ENCODE measurements at regions not wholly inside any gene's neighbourhood (a gene's known extent, or its start where the extent isn't known, plus 50 kb on each side); places are given as distances from the start of the nearest gene placed in this dataset.

DNA sequence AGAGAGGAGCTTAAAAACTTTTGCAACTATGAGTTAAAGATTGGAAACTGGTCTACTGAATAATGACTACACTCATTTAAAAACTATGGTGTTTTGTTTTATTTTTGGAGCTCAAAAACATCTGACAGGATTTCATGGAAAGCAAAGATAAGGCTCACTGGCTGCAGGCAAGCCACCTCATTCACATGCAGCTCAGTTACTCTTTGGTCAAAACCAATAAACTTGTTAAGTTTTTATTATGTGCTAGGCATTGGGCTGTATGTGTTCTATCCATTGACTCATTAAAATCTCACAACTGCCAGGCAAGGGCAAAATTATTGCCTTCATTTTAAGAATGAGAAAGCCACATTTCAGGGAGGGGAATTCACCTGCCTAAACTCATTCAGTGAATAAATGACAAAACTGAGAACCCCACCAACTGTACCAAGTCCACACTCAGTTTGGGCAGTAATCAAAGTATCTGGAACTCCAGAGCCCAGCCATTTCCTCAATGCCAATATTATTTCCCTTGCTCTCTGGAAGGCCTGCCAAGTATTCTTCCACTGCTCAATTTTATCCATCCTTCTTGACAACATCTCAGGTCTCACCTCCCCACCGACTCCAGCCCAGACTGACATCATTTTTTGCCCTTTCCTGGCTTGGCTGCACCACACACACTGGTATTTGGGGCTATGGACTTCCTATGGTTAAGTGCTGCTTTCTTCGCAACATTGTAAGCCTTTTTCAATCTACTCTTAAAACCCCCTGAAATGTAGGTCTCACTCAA, 401.1 kb upstream of the NFIA start:
- TF ChIP-seq, protein P1, sequence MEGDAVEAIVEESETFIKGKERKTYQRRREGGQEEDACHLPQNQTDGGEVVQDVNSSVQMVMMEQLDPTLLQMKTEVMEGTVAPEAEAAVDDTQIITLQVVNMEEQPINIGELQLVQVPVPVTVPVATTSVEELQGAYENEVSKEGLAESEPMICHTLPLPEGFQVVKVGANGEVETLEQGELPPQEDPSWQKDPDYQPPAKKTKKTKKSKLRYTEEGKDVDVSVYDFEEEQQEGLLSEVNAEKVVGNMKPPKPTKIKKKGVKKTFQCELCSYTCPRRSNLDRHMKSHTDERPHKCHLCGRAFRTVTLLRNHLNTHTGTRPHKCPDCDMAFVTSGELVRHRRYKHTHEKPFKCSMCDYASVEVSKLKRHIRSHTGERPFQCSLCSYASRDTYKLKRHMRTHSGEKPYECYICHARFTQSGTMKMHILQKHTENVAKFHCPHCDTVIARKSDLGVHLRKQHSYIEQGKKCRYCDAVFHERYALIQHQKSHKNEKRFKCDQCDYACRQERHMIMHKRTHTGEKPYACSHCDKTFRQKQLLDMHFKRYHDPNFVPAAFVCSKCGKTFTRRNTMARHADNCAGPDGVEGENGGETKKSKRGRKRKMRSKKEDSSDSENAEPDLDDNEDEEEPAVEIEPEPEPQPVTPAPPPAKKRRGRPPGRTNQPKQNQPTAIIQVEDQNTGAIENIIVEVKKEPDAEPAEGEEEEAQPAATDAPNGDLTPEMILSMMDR (IDR thresholded peaks at IDR 0.05; ENCODE audit: partially characterized antibody, unreplicated experiment) = no peak
- H3K36me3 Mint-ChIP-seq (ENCODE audit: unreplicated experiment) = peaks cover 6% of the 10 kb centered on the region
- H3K4me1 Mint-ChIP-seq (ENCODE audit: low read depth, unreplicated experiment) = peaks cover 1% of the 10 kb centered on the region
- no peak overlapping the region for H3K4me3 Mint-ChIP-seq (ENCODE audit: unreplicated experiment)
- H3K27me3 Mint-ChIP-seq (ENCODE audit: unreplicated experiment) = peaks cover 2% of the 10 kb centered on the region
- H3K27ac Mint-ChIP-seq (ENCODE audit: unreplicated experiment) = no peak overlapping the region
- no peak for DNase-seq
- H3K9me3 Mint-ChIP-seq (ENCODE audit: unreplicated experiment) = no peaks in the 10 kb centered on the region

DNA sequence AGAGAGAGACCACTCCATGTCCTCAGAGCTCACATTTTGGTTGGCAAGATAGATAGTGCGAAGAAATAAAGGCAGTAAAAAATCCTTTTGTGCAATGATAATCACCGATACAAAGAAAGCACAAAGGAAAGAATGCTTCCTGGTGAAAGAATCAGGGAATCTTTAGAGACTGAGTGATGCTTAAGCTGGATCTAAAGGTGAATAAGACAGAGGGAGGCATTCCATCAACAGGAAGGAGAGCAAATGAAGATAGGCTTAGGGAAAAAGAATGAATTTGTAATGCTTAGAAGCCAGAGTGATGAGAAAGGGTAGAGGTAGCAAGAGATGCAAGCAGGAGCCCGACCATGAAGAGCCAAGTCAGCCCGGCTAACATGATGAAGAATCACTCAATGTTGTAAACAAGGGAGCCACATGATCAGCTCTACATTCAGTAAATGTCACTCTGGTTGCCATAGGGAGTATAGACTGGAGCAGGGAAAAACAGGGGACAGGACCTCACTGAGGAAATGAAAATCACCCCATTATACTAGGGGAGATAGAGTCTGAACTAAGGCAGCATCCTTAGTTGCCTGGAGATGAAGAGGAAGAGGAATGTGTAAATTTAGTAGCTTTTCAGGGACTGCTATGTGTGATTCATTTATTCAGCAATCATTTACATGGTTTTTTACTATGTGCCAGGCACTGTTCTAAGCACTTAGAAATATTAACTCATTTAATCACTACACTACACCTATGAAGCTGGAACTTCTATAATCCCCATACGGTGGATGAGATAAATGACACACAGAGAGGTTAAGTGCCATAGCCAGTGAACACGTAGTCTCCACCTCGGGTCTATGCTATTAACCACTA, 402.6 kb upstream of the NFIA start:
- TF ChIP-seq, protein P1 (IDR thresholded peaks at IDR 0.05; ENCODE audit: partially characterized antibody, unreplicated experiment) = no peak
- Mint-ChIP-seq H3K9me3 (ENCODE audit: unreplicated experiment) (no peaks in the 10 kb centered on the region), H3K36me3 (ENCODE audit: unreplicated experiment) (peaks cover under 1% of the 10 kb centered on the region), H3K27me3 (ENCODE audit: unreplicated experiment) (peaks cover 2% of the 10 kb centered on the region), H3K4me3 (ENCODE audit: unreplicated experiment) (no peak overlapping the region), H3K27ac (ENCODE audit: unreplicated experiment) (no peak overlapping the region), H3K4me1 (ENCODE audit: low read depth, unreplicated experiment) (peaks cover 8% of the 10 kb centered on the region)
- DNase-seq = no peak

DNA sequence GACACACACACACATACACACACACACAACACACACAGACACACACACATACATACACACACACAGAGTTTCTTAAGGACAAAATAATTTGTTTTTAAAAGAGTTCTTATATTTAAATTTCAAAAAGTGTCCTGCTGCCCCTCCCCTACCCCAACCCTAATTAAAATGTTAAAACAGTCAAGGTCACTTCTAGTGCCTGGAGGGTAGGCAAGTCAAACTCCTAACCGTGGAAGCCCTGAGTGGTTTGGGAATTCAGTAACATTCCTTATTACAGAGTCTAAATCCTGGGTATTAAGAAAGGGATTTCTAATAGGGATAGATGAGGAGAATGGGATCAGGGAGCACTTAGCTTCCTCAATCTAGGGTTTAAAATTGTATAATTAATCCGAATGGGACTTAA, 403.6 kb upstream of the NFIA start:
- no peaks in the 10 kb centered on the region for H3K9me3 Mint-ChIP-seq (ENCODE audit: unreplicated experiment)
- no peak for DNase-seq
- no peaks in the 10 kb centered on the region for H3K36me3 Mint-ChIP-seq (ENCODE audit: unreplicated experiment)
- TF ChIP-seq, protein P1 (IDR thresholded peaks at IDR 0.05; ENCODE audit: partially characterized antibody, unreplicated experiment) = no peak
- H3K27me3 Mint-ChIP-seq (ENCODE audit: unreplicated experiment) = peaks cover 2% of the 10 kb centered on the region
- no peak overlapping the region for H3K4me3 Mint-ChIP-seq (ENCODE audit: unreplicated experiment)
- H3K27ac Mint-ChIP-seq (ENCODE audit: unreplicated experiment) = no peak overlapping the region
- peaks cover 8% of the 10 kb centered on the region for H3K4me1 Mint-ChIP-seq (ENCODE audit: low read depth, unreplicated experiment)

DNA sequence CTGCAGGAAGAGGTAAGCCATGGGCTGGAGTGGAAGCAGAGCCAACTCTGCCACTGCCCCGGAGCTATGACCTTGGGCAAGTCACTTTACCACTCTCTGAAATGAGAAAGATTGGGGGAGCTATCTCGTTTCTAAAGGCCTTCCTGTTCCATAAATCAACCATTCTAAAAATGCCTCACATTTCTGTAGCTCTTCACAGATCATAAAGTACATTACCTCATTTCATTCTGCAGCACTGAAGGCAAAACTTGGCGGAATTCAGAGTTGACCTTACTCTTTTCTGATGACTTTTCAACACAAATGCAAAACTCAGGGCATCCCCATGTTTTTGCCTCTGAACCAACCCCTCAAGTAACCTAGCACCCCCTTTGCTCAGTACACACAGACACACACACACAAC, 404.0 kb upstream of the NFIA start:
- Mint-ChIP-seq H3K27ac (ENCODE audit: unreplicated experiment) (no peak overlapping the region), H3K36me3 (ENCODE audit: unreplicated experiment) (no peaks in the 10 kb centered on the region), H3K4me1 (ENCODE audit: low read depth, unreplicated experiment) (peaks cover 8% of the 10 kb centered on the region), H3K9me3 (ENCODE audit: unreplicated experiment) (no peaks in the 10 kb centered on the region), H3K27me3 (ENCODE audit: unreplicated experiment) (peaks cover 2% of the 10 kb centered on the region), H3K4me3 (ENCODE audit: unreplicated experiment) (no peak overlapping the region)
- no peak for DNase-seq
- TF ChIP-seq, protein P1 (IDR thresholded peaks at IDR 0.05; ENCODE audit: partially characterized antibody, unreplicated experiment) = no peak

DNA sequence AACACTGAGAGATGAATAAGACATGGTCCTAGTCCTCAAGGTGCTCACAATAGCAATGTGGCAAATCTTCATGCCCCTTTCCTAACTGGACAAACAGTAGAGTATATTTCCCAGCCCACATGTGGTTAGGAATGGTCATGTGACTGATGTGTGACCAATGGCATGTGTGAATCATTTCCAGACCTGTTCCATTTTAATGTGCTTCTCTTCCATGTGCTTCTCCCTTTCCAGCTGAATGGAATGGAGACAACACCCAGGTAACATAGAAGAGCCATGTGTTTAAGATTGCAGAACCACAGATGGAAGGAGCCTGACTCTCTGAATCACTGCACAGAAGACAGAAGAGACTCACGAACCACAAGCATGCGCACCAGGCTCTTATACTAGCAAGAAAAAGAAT, 409.9 kb upstream of the NFIA start:
- peaks cover 8% of the 10 kb centered on the region for H3K9me3 Mint-ChIP-seq (ENCODE audit: unreplicated experiment)
- peaks cover 8% of the 10 kb centered on the region for H3K36me3 Mint-ChIP-seq (ENCODE audit: unreplicated experiment)
- TF ChIP-seq, protein P1 (IDR thresholded peaks at IDR 0.05; ENCODE audit: partially characterized antibody, unreplicated experiment) = no peak
- peaks cover 37% of the 10 kb centered on the region for H3K4me1 Mint-ChIP-seq (ENCODE audit: low read depth, unreplicated experiment)
- H3K27me3 Mint-ChIP-seq (ENCODE audit: unreplicated experiment) = peaks cover 7% of the 10 kb centered on the region
- no peak overlapping the region for H3K27ac Mint-ChIP-seq (ENCODE audit: unreplicated experiment)
- no peak overlapping the region for H3K4me3 Mint-ChIP-seq (ENCODE audit: unreplicated experiment)
- DNase-seq = no peak

All from glutamatergic neuron (in vitro differentiated cells).